ENCODE measurements at regions not wholly inside any gene's neighbourhood (a gene's known extent, or its start where the extent isn't known, plus 50 kb on each side); places are given as distances from the start of the nearest gene placed in this dataset.
"Not testable (repeated sequence)": the region's sequence is repeated elsewhere in the genome, so short reads cannot be mapped to it uniquely, and the experiment has no call there.

GRCh38 chr6:84973606-84974005 is 209.2 kb upstream of the TBX18 start:
- Mint-ChIP-seq H3K9me3 (peaks cover 9% of the 10 kb centered on the region), H3K27ac (no peak overlapping the region)
- ATAC-seq: no peak

GRCh38 chr6:84967965-84968364 is 203.6 kb upstream of the TBX18 start:
- ATAC-seq (no peak), DNase-seq (no peak)
- Mint-ChIP-seq H3K4me3 (no peak overlapping the region), H3K9me3 (peaks cover 17% of the 10 kb centered on the region), H3K4me1 (no peaks in the 10 kb centered on the region), H3K36me3 (ENCODE audit: low read depth) (peaks cover 1% of the 10 kb centered on the region), H3K27ac (no peak overlapping the region), H3K27me3 (no peaks in the 10 kb centered on the region)

More at GRCh38 chr6:84973606-84974005, 209.2 kb upstream of the TBX18 start:
- no peaks in the 10 kb centered on the region for H3K4me1 Mint-ChIP-seq
- H3K4me3 Mint-ChIP-seq: no peak overlapping the region
- peaks cover 1% of the 10 kb centered on the region for H3K36me3 Mint-ChIP-seq (ENCODE audit: low read depth)
- DNase-seq: no peak
- no peaks in the 10 kb centered on the region for H3K27me3 Mint-ChIP-seq

GRCh38 chr6:84967389-84967788 is 203.0 kb upstream of the TBX18 start:
- ATAC-seq (no peak), DNase-seq (no peak)
- no peaks in the 10 kb centered on the region for H3K4me1 Mint-ChIP-seq
- H3K27me3 Mint-ChIP-seq: no peaks in the 10 kb centered on the region
- no peak overlapping the region for H3K4me3 Mint-ChIP-seq
- peaks cover 17% of the 10 kb centered on the region for H3K9me3 Mint-ChIP-seq
- no peak overlapping the region for H3K27ac Mint-ChIP-seq
- peaks cover 1% of the 10 kb centered on the region for H3K36me3 Mint-ChIP-seq (ENCODE audit: low read depth)

DNA sequence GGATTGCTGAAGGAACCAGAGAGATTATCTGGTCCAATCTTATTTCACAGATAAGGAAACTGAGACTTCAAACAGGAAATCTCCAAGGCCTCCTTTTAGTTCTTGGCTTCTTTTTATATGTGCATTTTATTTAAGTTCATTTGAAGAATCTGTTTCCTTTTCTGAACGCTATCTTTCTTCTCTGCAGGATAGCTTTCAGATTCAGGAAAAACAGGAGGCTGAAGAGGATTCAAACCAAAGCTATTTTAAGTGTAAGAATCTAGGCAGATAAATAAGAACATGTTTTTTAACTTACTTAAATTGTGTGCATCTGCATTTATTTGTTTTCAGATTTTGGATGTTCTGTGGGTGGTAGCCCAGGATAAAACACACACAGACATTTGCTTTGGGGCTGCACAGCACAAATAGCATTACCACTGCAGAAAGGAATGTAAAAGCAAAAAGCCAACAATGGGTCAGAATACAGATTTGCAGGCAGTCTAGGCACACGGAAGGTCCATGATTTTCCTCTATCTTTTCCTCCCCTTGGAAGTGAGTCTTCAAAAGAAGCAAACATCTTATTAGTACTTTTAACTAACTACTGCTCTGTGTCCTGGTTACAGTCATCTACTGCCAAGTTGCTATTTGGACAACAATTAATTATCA is 188.8 kb upstream of the TBX18 start:
- Mint-ChIP-seq H3K27me3 (no peaks in the 10 kb centered on the region), H3K4me1 (no peaks in the 10 kb centered on the region), H3K9me3 (peaks cover 4% of the 10 kb centered on the region), H3K27ac (no peak overlapping the region), H3K36me3 (ENCODE audit: low read depth) (no peaks in the 10 kb centered on the region), H3K4me3 (no peak overlapping the region)
- DNase-seq (no peak), ATAC-seq (no peak)

DNA sequence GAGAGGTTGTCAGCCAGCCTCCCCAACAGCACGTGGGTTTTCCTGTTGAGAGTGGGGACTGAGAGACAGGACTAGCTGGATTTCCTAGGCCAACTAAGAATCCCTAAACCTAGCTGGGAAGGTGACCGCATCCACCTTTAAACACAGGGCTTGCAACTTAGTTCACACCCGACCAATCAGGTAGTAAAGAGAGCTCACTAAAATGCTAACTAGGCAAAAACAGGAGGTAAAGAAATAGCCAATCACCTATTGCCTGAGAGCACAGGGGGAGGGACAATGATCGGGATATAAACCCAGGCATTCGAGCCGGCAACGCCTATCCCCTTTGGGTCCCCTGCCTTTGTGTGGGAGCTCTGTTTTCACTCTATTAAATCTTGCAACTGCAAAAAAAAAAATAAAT is 180.5 kb upstream of the TBX18 start:
- not testable (repeated sequence) for H3K27ac Mint-ChIP-seq; DNase-seq; H3K4me3 Mint-ChIP-seq; H3K9me3 Mint-ChIP-seq; ATAC-seq; H3K27me3 Mint-ChIP-seq; H3K36me3 Mint-ChIP-seq (ENCODE audit: low read depth); H3K4me1 Mint-ChIP-seq

DNA sequence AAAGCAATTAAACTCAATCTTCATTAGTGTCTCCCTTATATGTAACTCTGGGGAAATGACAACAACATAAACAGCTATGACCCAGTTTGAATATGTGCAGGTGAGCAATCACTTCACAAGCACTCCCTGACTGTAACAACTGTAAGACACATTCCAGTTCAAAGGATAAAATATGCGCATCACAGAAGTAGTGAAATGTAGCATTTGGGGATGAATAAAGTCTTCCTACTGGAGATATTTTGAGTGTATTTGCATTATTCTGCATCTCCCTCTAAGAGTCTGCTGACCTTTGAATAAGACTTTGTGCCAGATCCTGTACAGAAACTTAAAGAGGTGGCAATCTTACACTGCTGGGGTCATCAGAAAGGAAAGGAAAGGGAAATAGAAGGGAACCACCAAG is 179.5 kb upstream of the TBX18 start:
- Mint-ChIP-seq H3K4me3 (no peak overlapping the region), H3K36me3 (ENCODE audit: low read depth) (no peaks in the 10 kb centered on the region), H3K4me1 (no peaks in the 10 kb centered on the region), H3K27me3 (no peaks in the 10 kb centered on the region), H3K9me3 (peaks cover 5% of the 10 kb centered on the region), H3K27ac (no peak overlapping the region)
- no peak for ATAC-seq
- no peak for DNase-seq

DNA sequence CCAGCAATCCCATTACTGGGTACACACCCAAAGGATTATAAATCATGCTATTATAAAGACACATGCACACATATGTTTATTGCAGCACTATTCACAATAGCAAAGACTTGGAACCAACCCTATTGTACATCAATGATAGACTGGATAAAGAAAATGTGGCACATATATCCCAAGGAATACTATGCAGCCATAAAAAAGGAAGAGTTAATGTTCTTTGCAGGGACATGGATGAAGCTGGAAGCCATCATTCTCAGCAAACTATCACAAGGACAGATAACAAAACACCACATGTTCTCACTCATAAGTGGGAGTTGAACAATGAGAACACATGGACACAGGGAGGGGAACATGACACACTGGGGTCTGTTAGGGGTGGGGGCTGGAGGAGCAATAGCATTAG is 177.2 kb upstream of the TBX18 start:
- not testable (repeated sequence) for ATAC-seq; H3K4me1 Mint-ChIP-seq; H3K4me3 Mint-ChIP-seq; DNase-seq; H3K36me3 Mint-ChIP-seq (ENCODE audit: low read depth); H3K27me3 Mint-ChIP-seq; H3K27ac Mint-ChIP-seq
- H3K9me3 Mint-ChIP-seq: peaks cover 10% of the 10 kb centered on the region

DNA sequence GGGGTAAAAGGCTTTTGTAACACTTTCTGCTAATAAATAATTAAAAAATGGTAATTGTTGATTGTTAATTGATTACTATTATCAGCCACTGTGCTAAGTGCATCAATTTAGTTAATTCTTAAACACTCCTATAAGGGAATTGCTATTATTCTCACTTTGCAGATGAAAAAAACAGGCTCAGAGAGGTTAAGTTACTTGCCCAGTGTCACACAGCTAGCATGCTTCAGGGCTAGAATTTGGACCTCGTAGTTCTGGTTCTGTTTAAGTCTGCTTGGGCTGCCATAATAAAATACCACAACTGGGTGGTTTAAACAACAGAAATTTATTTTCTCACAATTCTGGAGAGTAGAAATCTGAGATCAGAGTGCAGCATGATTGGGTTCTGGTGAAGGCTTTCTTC is 164.8 kb upstream of the TBX18 start:
- Mint-ChIP-seq H3K4me1 (no peaks in the 10 kb centered on the region), H3K27me3 (no peaks in the 10 kb centered on the region), H3K36me3 (ENCODE audit: low read depth) (no peaks in the 10 kb centered on the region), H3K4me3 (no peak overlapping the region), H3K9me3 (no peaks in the 10 kb centered on the region), H3K27ac (no peak overlapping the region)
- ATAC-seq (no peak), DNase-seq (no peak)

- ATAC-seq: no peak
- DNase-seq: no peak
- no peaks in the 10 kb centered on the region for H3K4me1 Mint-ChIP-seq
- no peaks in the 10 kb centered on the region for H3K9me3 Mint-ChIP-seq
- no peaks in the 10 kb centered on the region for H3K27me3 Mint-ChIP-seq
- no peaks in the 10 kb centered on the region for H3K36me3 Mint-ChIP-seq (ENCODE audit: low read depth)
- H3K4me3 Mint-ChIP-seq: no peak overlapping the region
- H3K27ac Mint-ChIP-seq: no peak overlapping the region
Observed at GRCh38 chr6:84927551-84927950, 163.2 kb upstream of the TBX18 start.

DNA sequence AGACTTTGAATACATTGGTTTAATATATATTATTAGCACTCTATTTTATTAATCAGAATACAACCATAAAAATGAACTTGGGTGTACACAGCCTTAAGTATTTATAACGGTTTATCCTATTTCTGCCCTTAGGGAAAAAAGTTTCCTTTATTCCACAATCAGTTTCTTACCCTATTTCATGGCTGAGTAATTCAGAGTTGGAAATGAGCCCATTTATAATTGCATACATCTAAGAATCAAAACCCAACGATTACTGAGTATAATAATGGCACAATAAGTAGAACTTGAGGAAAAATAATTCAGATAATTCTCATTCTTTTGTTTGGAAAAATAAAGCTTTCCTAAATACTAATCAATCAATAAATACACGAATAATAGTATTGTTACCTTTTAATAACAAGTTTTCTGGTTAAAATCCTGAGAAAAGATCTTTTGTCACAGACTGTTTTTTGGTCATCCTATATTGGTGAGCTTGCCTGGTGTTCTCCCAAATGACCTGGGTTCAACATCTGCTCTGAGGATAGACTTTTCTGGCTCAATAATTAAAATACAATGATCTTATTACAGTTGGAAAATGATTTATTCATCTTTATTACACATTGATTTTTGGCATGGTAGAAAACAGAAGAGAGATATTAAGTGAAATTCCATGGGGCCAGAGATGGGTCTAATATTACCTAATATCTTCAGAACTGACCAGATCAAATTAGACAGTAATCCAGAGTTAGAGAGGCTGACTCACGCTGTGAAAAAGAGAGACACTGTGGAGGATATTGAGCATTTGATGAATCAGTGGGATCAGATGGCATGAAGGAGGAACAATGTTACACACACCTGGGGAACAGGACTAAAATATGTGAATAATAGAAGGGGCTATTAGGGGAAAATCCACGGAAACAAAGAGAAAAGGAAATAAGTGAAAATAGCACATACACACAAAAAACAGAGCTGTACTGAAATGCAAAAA is 162.1 kb upstream of the TBX18 start:
- no peaks in the 10 kb centered on the region for H3K4me1 Mint-ChIP-seq
- no peak overlapping the region for H3K27ac Mint-ChIP-seq
- no peak overlapping the region for H3K4me3 Mint-ChIP-seq
- no peak for DNase-seq
- no peaks in the 10 kb centered on the region for H3K27me3 Mint-ChIP-seq
- no peaks in the 10 kb centered on the region for H3K9me3 Mint-ChIP-seq
- no peak for ATAC-seq
- no peaks in the 10 kb centered on the region for H3K36me3 Mint-ChIP-seq (ENCODE audit: low read depth)

DNA sequence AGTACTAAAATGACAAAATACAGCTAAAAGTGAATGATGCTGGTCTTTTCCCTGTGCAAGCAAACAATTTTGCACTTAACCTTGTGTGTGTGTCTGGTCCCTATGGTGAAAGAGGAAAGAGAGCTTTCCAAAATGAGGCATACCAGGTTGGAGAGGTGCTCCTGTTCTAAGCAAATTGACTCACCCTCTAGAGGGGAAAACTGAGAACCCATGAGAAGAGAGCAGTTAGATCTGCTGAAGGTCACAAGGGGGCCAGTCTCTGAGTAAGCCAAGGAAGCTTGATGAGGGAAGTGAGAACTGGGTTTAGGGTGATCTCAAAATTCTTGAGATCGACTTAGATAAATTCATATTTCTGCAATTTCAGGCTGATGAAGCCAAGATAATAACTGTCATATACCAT is 157.5 kb upstream of the TBX18 start:
- Mint-ChIP-seq H3K4me1 (no peaks in the 10 kb centered on the region), H3K9me3 (no peaks in the 10 kb centered on the region), H3K36me3 (ENCODE audit: low read depth) (no peaks in the 10 kb centered on the region), H3K27ac (no peak overlapping the region), H3K4me3 (no peak overlapping the region), H3K27me3 (no peaks in the 10 kb centered on the region)
- DNase-seq: no peak
- no peak for ATAC-seq

DNA sequence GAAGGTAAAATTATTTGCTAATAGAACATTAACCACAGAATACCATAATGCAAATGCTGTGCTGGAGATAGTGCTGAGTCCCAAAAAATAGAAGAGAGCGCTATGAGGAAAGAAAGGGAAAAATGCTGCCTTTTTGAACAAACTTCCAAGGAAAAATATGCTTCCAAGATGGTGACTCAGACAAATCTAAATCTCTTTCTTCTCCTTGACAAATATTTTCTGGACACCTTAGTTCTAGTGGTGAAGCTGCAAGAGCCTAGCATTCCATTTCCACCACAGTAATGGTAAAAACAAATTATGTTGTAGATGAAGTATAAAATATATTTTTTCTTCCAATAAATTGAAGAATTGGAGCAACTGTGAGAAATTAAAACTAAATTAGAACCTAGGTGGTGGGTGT is 155.6 kb upstream of the TBX18 start:
- Mint-ChIP-seq H3K36me3 (ENCODE audit: low read depth) (no peaks in the 10 kb centered on the region), H3K4me3 (no peak overlapping the region), H3K27ac (no peak overlapping the region), H3K27me3 (no peaks in the 10 kb centered on the region), H3K4me1 (no peaks in the 10 kb centered on the region), H3K9me3 (no peaks in the 10 kb centered on the region)
- DNase-seq (no peak), ATAC-seq (no peak)

GRCh38 chr6:84916704-84917103 is 152.3 kb upstream of the TBX18 start:
- Mint-ChIP-seq H3K27ac (no peak overlapping the region), H3K27me3 (no peaks in the 10 kb centered on the region)
- ATAC-seq: no peak

DNA sequence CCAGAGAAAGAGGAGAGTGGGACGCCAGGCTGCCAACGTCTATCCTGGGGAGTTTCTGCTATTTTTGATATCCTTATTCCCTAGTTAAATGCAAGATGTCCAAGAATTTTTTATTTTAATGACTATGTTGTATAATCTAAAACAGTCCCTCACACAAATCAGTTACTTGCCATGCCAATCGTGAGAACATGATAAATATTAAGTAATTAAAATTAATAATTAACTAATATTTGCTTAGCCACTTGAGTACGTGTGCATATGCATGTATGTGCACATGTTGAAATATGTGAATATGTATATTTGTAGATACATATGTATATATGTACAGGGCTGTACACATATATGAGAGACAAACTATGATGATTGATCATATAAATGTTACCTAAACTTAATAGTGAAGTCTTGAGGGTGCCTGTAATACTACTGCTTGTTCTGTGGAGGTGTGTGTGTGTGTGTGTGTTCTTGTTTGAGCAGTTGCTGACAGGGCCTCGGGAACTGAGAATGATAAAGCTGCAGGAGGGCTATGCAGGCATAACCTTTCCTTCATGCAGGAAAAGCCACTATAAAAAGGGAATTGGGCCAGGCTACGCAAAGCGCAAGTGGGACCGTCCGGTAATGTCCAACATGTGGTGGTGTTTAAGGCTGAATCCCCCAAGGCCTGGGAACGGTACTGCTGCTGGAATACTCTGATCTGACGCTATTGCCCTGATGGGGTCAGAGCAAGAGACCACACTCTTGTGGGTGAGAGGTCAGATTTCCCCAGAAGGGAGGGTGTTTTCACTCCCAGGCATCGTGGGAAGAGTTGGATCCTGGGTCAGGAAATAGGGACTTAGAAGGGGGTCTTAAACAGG is 148.3 kb upstream of the TBX18 start:
- Mint-ChIP-seq H3K9me3 (no peaks in the 10 kb centered on the region), H3K4me1 (no peaks in the 10 kb centered on the region), H3K36me3 (ENCODE audit: low read depth) (no peaks in the 10 kb centered on the region), H3K27ac (no peak overlapping the region), H3K27me3 (no peaks in the 10 kb centered on the region), H3K4me3 (no peak overlapping the region)
- DNase-seq (no peak), ATAC-seq (no peak)

More at GRCh38 chr6:84916704-84917103, 152.3 kb upstream of the TBX18 start:
- Mint-ChIP-seq H3K4me1 (no peaks in the 10 kb centered on the region), H3K4me3 (no peak overlapping the region), H3K9me3 (no peaks in the 10 kb centered on the region), H3K36me3 (ENCODE audit: low read depth) (no peaks in the 10 kb centered on the region)
- DNase-seq: no peak

Measured in activated naive CD8-positive, alpha-beta T cell treated with anti-CD3 and anti-CD28 coated beads, Interleukin-2, amount 50 U/mL, for 24 hours (primary cell).